ENCODE measurements at regions not wholly inside any gene's neighbourhood (a gene's known extent, or its start where the extent isn't known, plus 50 kb on each side); places are given as distances from the start of the nearest gene placed in this dataset.
"Not testable (repeated sequence)": the region's sequence is repeated elsewhere in the genome, so short reads cannot be mapped to it uniquely, and the experiment has no call there.

DNA sequence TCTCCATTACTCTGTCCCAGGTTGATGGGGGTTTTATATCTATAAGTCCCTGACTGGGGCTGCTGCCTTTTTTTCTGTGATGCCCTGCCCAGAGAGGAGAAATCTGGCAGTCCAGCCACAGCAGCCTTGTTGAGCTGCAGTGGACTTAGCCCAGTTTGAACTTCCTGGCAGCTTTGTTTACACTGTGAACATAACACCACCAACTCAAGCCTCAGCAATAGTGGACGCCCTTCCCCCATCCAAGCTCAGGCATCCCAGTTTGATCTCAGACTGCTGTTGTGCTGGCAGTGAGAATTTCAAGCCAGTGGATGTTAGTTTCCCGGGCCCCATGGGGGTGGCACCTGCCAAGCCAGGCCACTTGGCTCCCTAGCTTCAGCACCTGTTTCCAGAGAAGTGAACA is 298.5 kb upstream of the KDM5D start:
- Histone ChIP-seq H3K27me3 (ENCODE audit: insufficient read depth, poor library complexity, severe bottlenecking) (no peaks in the 10 kb centered on the region), H3K36me3 (ENCODE audit: low read depth) (no peaks in the 10 kb centered on the region), H3K9me3 (ENCODE audit: severe bottlenecking) (no peaks in the 10 kb centered on the region), H3K4me3 (ENCODE audit: severe bottlenecking) (no peak overlapping the region), H3K4me1 (ENCODE audit: insufficient read depth, poor library complexity, severe bottlenecking) (no peaks in the 10 kb centered on the region), H3K27ac (ENCODE audit: poor library complexity, severe bottlenecking) (no peak overlapping the region)
- no peak for DNase-seq (ENCODE audit: low spot score)
- no peak for ATAC-seq (ENCODE audit: low read depth)
- no peak for TF ChIP-seq CTCF (IDR thresholded peaks at IDR 0.05; ENCODE audit: poor library complexity, severe bottlenecking)

DNA sequence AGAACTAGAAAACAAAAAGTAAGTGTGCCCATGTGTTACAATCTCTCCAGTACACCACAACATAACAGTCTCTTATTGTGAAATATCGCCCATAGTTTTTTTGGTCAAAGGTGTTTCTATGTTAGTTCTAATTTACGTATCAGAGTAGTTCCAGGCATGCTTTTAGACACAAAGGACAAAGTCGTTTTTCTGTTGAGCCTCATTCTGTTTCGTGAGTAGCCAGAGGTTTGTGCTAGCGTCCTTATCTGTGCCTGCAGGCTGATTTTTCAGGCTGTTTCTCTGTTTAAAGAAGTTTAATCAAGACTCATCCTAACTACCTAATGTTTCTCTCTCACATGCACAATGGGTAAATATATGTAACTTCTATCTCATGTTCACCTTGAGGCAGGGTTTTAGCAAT is 281.1 kb upstream of the KDM5D start:
- Histone ChIP-seq H3K4me1 (ENCODE audit: insufficient read depth, poor library complexity, severe bottlenecking) (no peaks in the 10 kb centered on the region), H3K4me3 (ENCODE audit: severe bottlenecking) (no peak overlapping the region), H3K27ac (ENCODE audit: poor library complexity, severe bottlenecking) (no peak overlapping the region), H3K9me3 (ENCODE audit: severe bottlenecking) (no peaks in the 10 kb centered on the region), H3K27me3 (ENCODE audit: insufficient read depth, poor library complexity, severe bottlenecking) (no peaks in the 10 kb centered on the region), H3K36me3 (ENCODE audit: low read depth) (no peaks in the 10 kb centered on the region)
- DNase-seq (ENCODE audit: low spot score) = no peak
- TF ChIP-seq CTCF (IDR thresholded peaks at IDR 0.05; ENCODE audit: poor library complexity, severe bottlenecking) = no peak
- ATAC-seq (ENCODE audit: low read depth) = no peak

DNA sequence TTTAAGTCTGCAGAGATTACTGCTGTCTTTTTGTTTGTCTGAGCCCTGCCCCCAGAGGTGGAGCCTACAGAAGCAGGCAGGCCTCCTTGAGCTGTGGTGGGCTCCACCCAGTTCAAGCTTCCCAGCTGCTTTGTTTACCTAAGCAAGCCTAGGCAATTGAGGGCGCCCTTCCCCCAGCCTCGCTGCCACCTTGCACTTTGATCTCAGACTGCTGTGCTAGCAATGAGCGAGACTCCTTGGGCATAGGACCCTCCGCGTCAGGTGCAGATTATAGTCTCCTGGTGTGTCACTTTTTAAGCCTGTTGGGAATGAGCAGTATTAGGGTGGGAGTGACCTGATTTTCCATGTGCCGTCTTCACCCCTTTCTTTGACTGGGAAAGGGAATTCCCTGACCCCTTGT is 248.9 kb upstream of the KDM5D start:
- H3K27ac ChIP-seq (ENCODE audit: poor library complexity, severe bottlenecking); H3K4me3 ChIP-seq (ENCODE audit: severe bottlenecking); H3K4me1 ChIP-seq (ENCODE audit: insufficient read depth, poor library complexity, severe bottlenecking); H3K9me3 ChIP-seq (ENCODE audit: severe bottlenecking); H3K27me3 ChIP-seq (ENCODE audit: insufficient read depth, poor library complexity, severe bottlenecking); DNase-seq (ENCODE audit: low spot score); H3K36me3 ChIP-seq (ENCODE audit: low read depth); ATAC-seq (ENCODE audit: low read depth): not testable (repeated sequence)

- Histone ChIP-seq H3K27me3 (ENCODE audit: insufficient read depth, poor library complexity, severe bottlenecking) (peaks cover 19% of the 10 kb centered on the region), H3K9me3 (ENCODE audit: severe bottlenecking) (no peaks in the 10 kb centered on the region), H3K4me1 (ENCODE audit: insufficient read depth, poor library complexity, severe bottlenecking) (no peaks in the 10 kb centered on the region), H3K36me3 (ENCODE audit: low read depth) (no peaks in the 10 kb centered on the region), H3K27ac (ENCODE audit: poor library complexity, severe bottlenecking) (no peak overlapping the region), H3K4me3 (ENCODE audit: severe bottlenecking) (no peak overlapping the region)
- ATAC-seq (ENCODE audit: low read depth) = no peak
- DNase-seq (ENCODE audit: low spot score) = no peak
- no peak for TF ChIP-seq CTCF (IDR thresholded peaks at IDR 0.05; ENCODE audit: poor library complexity, severe bottlenecking)
Measured at GRCh38 chrY:19973012-19973411, 228.5 kb upstream of the KDM5D start.

DNA sequence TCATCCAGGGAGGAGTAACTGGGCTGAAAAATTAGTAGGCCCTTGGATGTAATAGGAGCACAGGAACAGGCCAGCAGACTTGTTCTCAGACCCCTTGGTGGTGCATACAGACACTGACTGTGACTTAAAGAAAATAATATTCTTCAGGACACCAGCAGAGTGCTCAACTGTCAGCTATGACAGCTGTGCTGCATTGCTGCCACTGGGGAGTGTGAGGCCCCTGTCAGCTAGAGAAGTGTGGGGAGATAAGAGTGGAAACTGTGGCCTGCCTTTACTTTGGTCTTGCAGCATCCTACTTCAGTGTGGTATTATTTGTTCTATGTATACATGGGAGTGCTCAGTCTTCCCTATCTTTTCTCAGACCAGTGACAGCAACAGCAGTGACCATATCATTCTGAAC is 203.2 kb upstream of the KDM5D start:
- Histone ChIP-seq H3K27me3 (ENCODE audit: insufficient read depth, poor library complexity, severe bottlenecking) (peaks cover 9% of the 10 kb centered on the region), H3K4me1 (ENCODE audit: insufficient read depth, poor library complexity, severe bottlenecking) (no peaks in the 10 kb centered on the region), H3K27ac (ENCODE audit: poor library complexity, severe bottlenecking) (no peak overlapping the region), H3K9me3 (ENCODE audit: severe bottlenecking) (no peaks in the 10 kb centered on the region), H3K4me3 (ENCODE audit: severe bottlenecking) (no peak overlapping the region), H3K36me3 (ENCODE audit: low read depth) (no peaks in the 10 kb centered on the region)
- ATAC-seq (ENCODE audit: low read depth) = 0 out of 3 replicates have a peak, but pooled peaks have one; percentile 21
- no peak for TF ChIP-seq CTCF (IDR thresholded peaks at IDR 0.05; ENCODE audit: poor library complexity, severe bottlenecking)
- no peak for DNase-seq (ENCODE audit: low spot score)
